ENCODE measurements at regions not wholly inside any gene's neighbourhood (a gene's known extent, or its start where the extent isn't known, plus 50 kb on each side); places are given as distances from the start of the nearest gene placed in this dataset.

DNA sequence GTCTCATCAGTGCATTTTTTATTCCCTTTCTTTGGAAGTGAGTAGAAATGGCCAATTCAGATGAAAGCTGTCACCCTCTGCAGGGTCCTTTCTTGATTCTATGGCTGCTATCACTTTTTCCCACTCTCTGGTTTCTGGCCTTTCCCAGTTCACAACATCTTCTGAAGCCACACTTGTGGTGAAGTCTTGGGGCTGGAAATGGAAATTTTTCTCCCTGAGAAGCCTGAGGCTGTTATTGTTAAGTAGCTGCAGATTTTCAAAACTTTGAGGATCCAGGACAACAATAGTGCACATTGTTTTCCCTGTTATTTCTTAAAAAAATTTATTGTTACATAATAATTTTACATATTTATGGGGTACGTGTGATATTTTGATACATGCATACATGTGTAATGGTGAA is 250.3 kb upstream of the RASGRP1 start:
- H3K4me3 ChIP-seq (replicated peaks; ENCODE audit: low read depth, low read length) = no peak overlapping the region
- TF ChIP-seq, protein P1, sequence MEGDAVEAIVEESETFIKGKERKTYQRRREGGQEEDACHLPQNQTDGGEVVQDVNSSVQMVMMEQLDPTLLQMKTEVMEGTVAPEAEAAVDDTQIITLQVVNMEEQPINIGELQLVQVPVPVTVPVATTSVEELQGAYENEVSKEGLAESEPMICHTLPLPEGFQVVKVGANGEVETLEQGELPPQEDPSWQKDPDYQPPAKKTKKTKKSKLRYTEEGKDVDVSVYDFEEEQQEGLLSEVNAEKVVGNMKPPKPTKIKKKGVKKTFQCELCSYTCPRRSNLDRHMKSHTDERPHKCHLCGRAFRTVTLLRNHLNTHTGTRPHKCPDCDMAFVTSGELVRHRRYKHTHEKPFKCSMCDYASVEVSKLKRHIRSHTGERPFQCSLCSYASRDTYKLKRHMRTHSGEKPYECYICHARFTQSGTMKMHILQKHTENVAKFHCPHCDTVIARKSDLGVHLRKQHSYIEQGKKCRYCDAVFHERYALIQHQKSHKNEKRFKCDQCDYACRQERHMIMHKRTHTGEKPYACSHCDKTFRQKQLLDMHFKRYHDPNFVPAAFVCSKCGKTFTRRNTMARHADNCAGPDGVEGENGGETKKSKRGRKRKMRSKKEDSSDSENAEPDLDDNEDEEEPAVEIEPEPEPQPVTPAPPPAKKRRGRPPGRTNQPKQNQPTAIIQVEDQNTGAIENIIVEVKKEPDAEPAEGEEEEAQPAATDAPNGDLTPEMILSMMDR (IDR thresholded peaks at IDR 0.05; ENCODE audit: low read depth, low read length, missing control alignments) = no peak
- no peak for DNase-seq (ENCODE audit: extremely low read depth, low read depth)

DNA sequence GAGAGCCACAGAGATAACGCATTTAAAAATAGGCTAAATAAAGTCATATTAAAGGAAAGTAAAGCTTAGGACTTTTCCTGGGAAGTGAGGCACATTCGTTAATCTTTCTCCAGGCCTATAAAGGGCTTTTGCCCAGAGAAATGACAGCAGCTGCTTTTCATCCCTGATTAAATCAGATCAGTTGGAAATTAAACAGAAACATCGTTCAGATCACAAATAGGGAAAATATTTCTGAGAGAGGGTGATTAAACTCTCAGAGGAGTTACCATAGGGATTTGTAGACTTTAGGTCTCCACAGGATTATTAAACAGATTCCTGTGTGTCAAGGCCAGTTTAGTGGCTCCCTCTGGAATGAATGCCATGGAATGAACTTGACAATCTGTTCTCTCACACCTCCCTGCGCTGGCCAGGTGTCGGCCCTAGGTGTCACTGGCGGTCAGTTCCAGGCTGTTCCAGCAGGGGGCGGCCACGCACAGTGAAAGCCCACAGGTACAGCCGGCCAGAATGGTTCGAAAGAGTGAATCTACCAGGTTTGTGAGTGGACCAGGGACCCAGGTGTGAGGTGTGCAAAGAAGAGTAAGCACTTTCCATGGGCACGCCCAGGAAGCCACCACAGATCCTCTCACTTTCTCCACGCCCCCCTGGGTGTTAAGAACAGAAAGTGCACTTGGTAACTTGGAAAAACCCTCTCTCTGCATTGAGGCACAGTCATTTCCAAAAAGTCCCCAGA is 253.0 kb upstream of the RASGRP1 start:
- H3K4me3 ChIP-seq (replicated peaks; ENCODE audit: low read depth, low read length) = no peak overlapping the region
- peak; percentile 38 for DNase-seq (ENCODE audit: extremely low read depth, low read depth)
- TF ChIP-seq, protein P1 (IDR thresholded peaks at IDR 0.05; ENCODE audit: low read depth, low read length, missing control alignments) = peak; percentile 95

DNA sequence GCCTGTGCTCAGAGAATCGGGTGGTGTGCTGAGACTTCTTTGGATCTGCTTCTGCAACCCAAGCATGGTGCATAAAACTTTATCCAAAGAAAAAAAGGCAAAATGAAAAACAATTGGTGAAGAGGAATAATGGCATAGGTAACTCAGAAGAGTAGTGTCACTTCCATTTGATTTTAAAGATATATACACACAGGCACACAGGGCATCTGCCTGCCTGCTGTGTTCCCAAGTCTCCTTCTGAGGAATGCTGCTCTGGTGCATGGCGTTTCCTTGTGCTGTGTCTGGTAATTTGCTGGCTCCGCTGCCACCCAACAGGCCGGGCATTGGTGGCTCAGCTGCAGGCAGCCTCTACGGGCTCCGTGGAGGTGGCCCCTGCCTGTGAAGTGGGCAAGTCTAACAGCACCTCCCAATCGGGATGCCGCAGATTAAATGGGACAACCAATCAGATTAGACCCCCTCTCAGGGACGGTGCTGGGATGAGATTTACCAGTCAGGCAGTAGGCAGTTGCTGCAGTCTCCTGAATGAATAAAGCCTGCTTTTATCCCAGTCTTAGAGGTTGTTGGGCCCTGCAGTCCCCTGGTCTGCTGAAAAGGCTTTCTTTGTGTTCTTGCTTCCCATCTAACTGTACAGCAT is 253.7 kb upstream of the RASGRP1 start:
- no peak overlapping the region for H3K4me3 ChIP-seq (replicated peaks; ENCODE audit: low read depth, low read length)
- DNase-seq (ENCODE audit: extremely low read depth, low read depth) = no peak
- TF ChIP-seq, protein P1 (IDR thresholded peaks at IDR 0.05; ENCODE audit: low read depth, low read length, missing control alignments) = no peak

DNA sequence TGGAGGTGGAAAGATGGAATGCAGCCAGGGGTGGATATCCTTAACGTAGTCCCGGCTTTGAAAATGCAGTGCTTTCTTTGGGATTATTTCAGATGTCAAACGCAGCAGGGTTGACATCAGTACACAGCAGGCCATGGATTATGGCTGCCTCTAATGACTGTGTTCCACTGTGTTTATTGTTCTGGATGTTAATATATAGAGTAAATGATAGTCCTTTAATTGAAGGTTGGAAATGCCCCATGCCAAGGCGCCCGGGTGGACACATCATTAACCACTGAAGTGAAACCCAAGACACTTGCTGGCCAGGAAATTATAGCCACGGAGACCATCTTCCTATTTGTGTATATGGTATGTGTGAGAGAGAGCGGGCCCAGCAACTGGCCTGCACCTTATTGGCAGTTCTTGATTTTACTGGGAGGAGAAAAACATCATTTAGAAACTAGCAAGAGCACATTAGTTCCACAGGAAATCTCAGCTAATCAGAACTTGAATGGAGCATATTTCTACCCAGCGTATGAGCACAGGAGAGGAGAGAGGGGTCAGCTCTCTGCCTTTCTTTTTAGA is 254.9 kb upstream of the RASGRP1 start:
- TF ChIP-seq, protein P1 (IDR thresholded peaks at IDR 0.05; ENCODE audit: low read depth, low read length, missing control alignments) = no peak
- H3K4me3 ChIP-seq (replicated peaks; ENCODE audit: low read depth, low read length) = no peak overlapping the region

DNA sequence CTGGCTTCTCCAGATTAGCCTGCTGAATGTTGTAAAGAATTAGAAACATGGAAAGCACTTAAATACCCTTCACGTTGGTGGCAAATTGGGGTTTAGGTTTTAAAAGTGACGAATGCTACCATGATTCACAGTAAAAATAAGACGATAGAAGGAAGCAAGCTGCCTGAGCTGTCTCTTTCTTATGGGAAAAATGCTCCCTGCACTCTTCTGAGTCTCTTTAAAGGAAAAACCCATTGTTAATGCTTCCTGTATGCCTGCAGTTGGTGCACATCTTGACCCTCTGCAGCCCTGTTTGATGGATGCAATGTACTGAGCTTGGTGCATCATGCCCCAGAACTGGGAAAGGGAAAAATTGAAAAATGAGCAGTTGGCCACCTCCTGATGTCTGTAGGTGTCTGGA is 258.6 kb upstream of the RASGRP1 start:
- H3K4me3 ChIP-seq (replicated peaks; ENCODE audit: low read depth, low read length) = no peak overlapping the region
- TF ChIP-seq, protein P1 (IDR thresholded peaks at IDR 0.05; ENCODE audit: low read depth, low read length, missing control alignments) = no peak
- no peak for DNase-seq (ENCODE audit: extremely low read depth, low read depth)

More for the DNA sequence above, 254.9 kb upstream of the RASGRP1 start:
- no peak for DNase-seq (ENCODE audit: extremely low read depth, low read depth)

DNA sequence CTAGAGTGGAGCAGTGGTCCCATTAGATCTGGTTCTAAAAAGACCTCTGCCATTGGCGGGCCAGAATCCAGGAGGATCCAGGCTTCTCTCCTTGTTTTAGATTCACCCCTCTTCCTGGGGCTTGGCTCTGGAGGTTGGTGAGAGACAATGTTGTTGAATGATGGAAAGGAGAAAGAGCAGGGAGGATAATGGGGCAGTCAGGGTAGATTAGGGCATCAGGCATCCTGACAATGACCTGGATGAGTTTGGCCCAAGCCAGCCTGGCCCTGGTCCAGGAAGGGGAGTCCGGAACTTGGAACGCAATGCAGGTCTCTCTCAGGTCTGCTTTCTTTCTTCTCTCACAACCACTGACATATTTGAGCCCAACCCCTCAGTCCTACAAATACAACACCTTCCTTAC is 260.1 kb upstream of the RASGRP1 start:
- DNase-seq (ENCODE audit: extremely low read depth, low read depth) = no peak
- no peak overlapping the region for H3K4me3 ChIP-seq (replicated peaks; ENCODE audit: low read depth, low read length)
- TF ChIP-seq, protein P1 (IDR thresholded peaks at IDR 0.05; ENCODE audit: low read depth, low read length, missing control alignments) = no peak

All from HFF-Myc (cell line).